ENCODE measurements at regions not wholly inside any gene's neighbourhood (a gene's known extent, or its start where the extent isn't known, plus 50 kb on each side); places are given as distances from the start of the nearest gene placed in this dataset.

- Mint-ChIP-seq H3K36me3 (no peaks in the 10 kb centered on the region), H3K4me1 (no peaks in the 10 kb centered on the region), H3K4me3 (no peak overlapping the region), H3K9me3 (peaks cover 2 to 5% of the 10 kb centered on the region in 2 donors), H3K27me3 (ENCODE audit: low read depth in 2 of 2) (no peaks in the 10 kb centered on the region), H3K27ac (no peak overlapping the region)
- Histone ChIP-seq H3K27me3 (ENCODE audit: control insufficient read depth, insufficient read depth, low read length) (no peaks in the 10 kb centered on the region), H3K4me1 (ENCODE audit: control insufficient read depth, insufficient read depth, low read length) (no peaks in the 10 kb centered on the region), H3K9me3 (ENCODE audit: control insufficient read depth, insufficient read depth, low read length) (no peaks in the 10 kb centered on the region), H3K36me3 (ENCODE audit: control insufficient read depth, insufficient read depth, low read length) (no peaks in the 10 kb centered on the region), H3K27ac (ENCODE audit: low read length) (no peak overlapping the region), H3K4me3 (ENCODE audit: low read length) (no peak overlapping the region)
- ATAC-seq (no peak), DNase-seq (no peak)
- TF ChIP-seq, protein P1, sequence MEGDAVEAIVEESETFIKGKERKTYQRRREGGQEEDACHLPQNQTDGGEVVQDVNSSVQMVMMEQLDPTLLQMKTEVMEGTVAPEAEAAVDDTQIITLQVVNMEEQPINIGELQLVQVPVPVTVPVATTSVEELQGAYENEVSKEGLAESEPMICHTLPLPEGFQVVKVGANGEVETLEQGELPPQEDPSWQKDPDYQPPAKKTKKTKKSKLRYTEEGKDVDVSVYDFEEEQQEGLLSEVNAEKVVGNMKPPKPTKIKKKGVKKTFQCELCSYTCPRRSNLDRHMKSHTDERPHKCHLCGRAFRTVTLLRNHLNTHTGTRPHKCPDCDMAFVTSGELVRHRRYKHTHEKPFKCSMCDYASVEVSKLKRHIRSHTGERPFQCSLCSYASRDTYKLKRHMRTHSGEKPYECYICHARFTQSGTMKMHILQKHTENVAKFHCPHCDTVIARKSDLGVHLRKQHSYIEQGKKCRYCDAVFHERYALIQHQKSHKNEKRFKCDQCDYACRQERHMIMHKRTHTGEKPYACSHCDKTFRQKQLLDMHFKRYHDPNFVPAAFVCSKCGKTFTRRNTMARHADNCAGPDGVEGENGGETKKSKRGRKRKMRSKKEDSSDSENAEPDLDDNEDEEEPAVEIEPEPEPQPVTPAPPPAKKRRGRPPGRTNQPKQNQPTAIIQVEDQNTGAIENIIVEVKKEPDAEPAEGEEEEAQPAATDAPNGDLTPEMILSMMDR (IDR thresholded peaks at IDR 0.05) = no peak
- 100% methylated on average over 1 of the region's 1 CpG for WGBS (ENCODE audit: insufficient coverage)
- intact Hi-C loops (cut with micrococcal nuclease) = no loop called here
Observed at GRCh38 chr6:126886106-126886505, 232.4 kb upstream of the RSPO3 start.

- no peaks in the 10 kb centered on the region for H3K27me3 Mint-ChIP-seq (ENCODE audit: low read depth in 2 of 2)
Observed at GRCh38 chr6:126888727-126889725, 229.4 kb upstream of the RSPO3 start.

DNA sequence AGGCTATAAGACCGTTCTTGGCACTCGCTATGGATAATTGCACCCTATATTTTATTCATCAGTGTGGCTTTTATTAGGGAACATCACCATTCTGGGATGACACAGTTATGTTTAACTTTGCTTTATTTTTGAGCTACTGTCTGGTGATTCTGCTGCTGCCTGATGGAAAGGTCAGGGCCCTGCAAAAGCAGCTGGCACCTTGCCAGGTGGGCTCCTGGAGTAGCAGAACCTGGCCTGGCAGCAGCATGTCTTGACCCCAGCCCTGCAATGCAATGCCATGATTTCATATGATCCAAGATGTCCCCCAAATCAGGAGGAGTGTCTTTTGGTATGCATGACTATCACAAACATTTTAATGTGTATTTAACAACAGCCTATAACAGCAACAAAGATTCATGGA is 228.4 kb upstream of the RSPO3 start:
- no peak overlapping the region for H3K27ac Mint-ChIP-seq
- WGBS (ENCODE audit: insufficient coverage) = 100% methylated on average over 1 of the region's 2 CpGs
- H3K4me3 Mint-ChIP-seq = no peak overlapping the region
- H3K4me1 Mint-ChIP-seq = no peaks in the 10 kb centered on the region
- no peaks in the 10 kb centered on the region for H3K27me3 Mint-ChIP-seq (ENCODE audit: low read depth in 2 of 2)
- intact Hi-C loops (cut with micrococcal nuclease) = no loop called here
- H3K36me3 Mint-ChIP-seq = no peaks in the 10 kb centered on the region
- ATAC-seq = no peak
- H3K9me3 Mint-ChIP-seq = peaks cover 5 to 6% of the 10 kb centered on the region in 2 donors
- Histone ChIP-seq H3K27ac (ENCODE audit: low read length) (no peak overlapping the region), H3K27me3 (ENCODE audit: control insufficient read depth, insufficient read depth, low read length) (no peaks in the 10 kb centered on the region), H3K36me3 (ENCODE audit: control insufficient read depth, insufficient read depth, low read length) (no peaks in the 10 kb centered on the region), H3K4me1 (ENCODE audit: control insufficient read depth, insufficient read depth, low read length) (no peaks in the 10 kb centered on the region), H3K4me3 (ENCODE audit: low read length) (no peak overlapping the region), H3K9me3 (ENCODE audit: control insufficient read depth, insufficient read depth, low read length) (no peaks in the 10 kb centered on the region)
- no peak for DNase-seq
- TF ChIP-seq, protein P1 (IDR thresholded peaks at IDR 0.05) = no peak

More at GRCh38 chr6:126888727-126889725, 229.4 kb upstream of the RSPO3 start:
- no peaks in the 10 kb centered on the region for H3K36me3 ChIP-seq (ENCODE audit: control insufficient read depth, insufficient read depth, low read length)
- Mint-ChIP-seq H3K27ac (no peak overlapping the region), H3K36me3 (no peaks in the 10 kb centered on the region), H3K4me1 (no peaks in the 10 kb centered on the region), H3K4me3 (no peak overlapping the region), H3K9me3 (peaks cover 5 to 6% of the 10 kb centered on the region in 2 donors)
- no peaks in the 10 kb centered on the region for H3K9me3 ChIP-seq (ENCODE audit: control insufficient read depth, insufficient read depth, low read length)
- intact Hi-C loops (cut with micrococcal nuclease) = no loop called here
- H3K27ac ChIP-seq (ENCODE audit: low read length) = no peak overlapping the region
- H3K27me3 ChIP-seq (ENCODE audit: control insufficient read depth, insufficient read depth, low read length) = no peaks in the 10 kb centered on the region
- H3K4me3 ChIP-seq (ENCODE audit: low read length) = no peak overlapping the region
- DNase-seq = no peak
- ATAC-seq = no peak
- WGBS (ENCODE audit: insufficient coverage) = 80% methylated on average over 1 of the region's 5 CpGs
- TF ChIP-seq, protein P1 (IDR thresholded peaks at IDR 0.05) = no peak
- no peaks in the 10 kb centered on the region for H3K4me1 ChIP-seq (ENCODE audit: control insufficient read depth, insufficient read depth, low read length)
